HCT116 (cell line): ENCODE measurements at regions not wholly inside any gene's neighbourhood (a gene's known extent, or its start where the extent isn't known, plus 50 kb on each side); places are given as distances from the start of the nearest gene placed in this dataset.

Source experiments
- ATAC-seq: fragments of 200-7000 bp; cut with Tn5 transposase; 2 replicates; pipeline ENCODE4 v1.9.1; 2020; ENCODE audit warnings: mild to moderate bottlenecking, moderate library complexity
- BruUV-seq: library from RNA; stranded (reverse); fragments of 400-500 nt; replicated peaks from 2 replicates; lab custom pipeline; 2021; lab: Mats Ljungman, UMichigan
- CTCF ChIA-PET: fragments of 300-600 bp; sonication (Branson Sonifier 250); formaldehyde crosslinking; loops from one replicate; lab custom pipeline; 2021; ENCODE audit warnings: antibody characterized with exemption; lab: Charles Lee
- POLR2A ChIA-PET: fragments of 300-600, 350-600 bp; sonication (Branson Sonifier 250); formaldehyde crosslinking; loops from one replicate; lab custom pipeline; 2021; ENCODE audit warnings: antibody characterized with exemption; lab: Charles Lee
- RAD21 ChIA-PET, 2 experiments: fragments of 300-600 bp; sonication (Branson Sonifier 250); formaldehyde crosslinking; loops; one replicate each; lab custom pipeline; 2023; ENCODE audit warnings: low total read pairs in 2 of 2; ENCODE audit not compliant: uncharacterized antibody in 2 of 2, unreplicated experiment in 2 of 2, low non-redundant PET in 1 of 2; lab: Charles Lee
- DNase-seq: peaks from one replicate; pipeline ENCODE4 v3.0.0-alpha.2; 2010; ENCODE audit warnings: low read depth, low spot score
- H2AFZ ChIP-seq: fragments of 200-600 bp; shearing (Covaris generic), sonication (generic); 2 replicates; pipeline ENCODE4 v1.6.1; 2017; ENCODE audit warnings: low read depth, mixed run types, mixed read lengths, antibody characterized with exemption, low read length; ENCODE audit not compliant: poor library complexity, severe bottlenecking
- H3K27ac ChIP-seq: 2 replicates; pipeline ENCODE4 v1.5.1; 2012; ENCODE audit warnings: low read depth, low read length
- H3K27me3 ChIP-seq: fragments of 200-600 bp; sonication (generic); 2 replicates; pipeline ENCODE4 v1.6.1; 2016; ENCODE audit warnings: mixed run types, low read length, mixed read lengths; ENCODE audit not compliant: insufficient read depth
- H3K36me3 ChIP-seq, 2 experiments: fragments of 200-500 bp in 1 of 2; fragments of 200-600 bp in 1 of 2; sonication (Bioruptor generic) in 1 of 2; sonication (generic) in 1 of 2; 2 replicates each; pipeline versions ENCODE4 v1.5.1 to v1.6.1; 2014 to 2016; ENCODE audit warnings: low read length in 2 of 2, inconsistent platforms in 1 of 2, mixed read lengths in 1 of 2, mixed run types in 1 of 2; ENCODE audit not compliant: insufficient read depth in 2 of 2, control insufficient read depth in 1 of 2
- H3K4me1 ChIP-seq, 2 experiments: fragments of 200-600 bp in 1 of 2; sonication (generic) in 1 of 2; 2 replicates each; pipeline versions ENCODE4 v1.5.1 to v1.6.1; 2012 to 2017; ENCODE audit warnings: low read length in 2 of 2, inconsistent platforms in 1 of 2, mild to moderate bottlenecking in 1 of 2, mixed read lengths in 1 of 2, mixed run types in 1 of 2, moderate library complexity in 1 of 2; ENCODE audit not compliant: insufficient read depth in 2 of 2, control insufficient read depth in 1 of 2
- H3K4me2 ChIP-seq: fragments of 200-600 bp; sonication (generic); 2 replicates; pipeline ENCODE4 v1.6.1; 2017; ENCODE audit warnings: mixed run types, low read length, mixed read lengths
- H3K4me3 ChIP-seq, 2 experiments: fragments of 200-600 bp in 1 of 2; sonication (generic) in 1 of 2; replicated peaks in 1 of 2; 2 replicates each; pipeline ENCODE4 v1.5.1; 2011 to 2016; ENCODE audit warnings: low read length in 2 of 2, control low read depth in 1 of 2, low read depth in 1 of 2, mild to moderate bottlenecking in 1 of 2, mixed read lengths in 1 of 2, mixed run types in 1 of 2
- H3K79me2 ChIP-seq: fragments of 200-600 bp; sonication (generic); 2 replicates; pipeline ENCODE4 v1.6.1; 2017; ENCODE audit warnings: mild to moderate bottlenecking, mixed run types, low read length, moderate library complexity, mixed read lengths; ENCODE audit not compliant: insufficient read depth
- H3K9ac ChIP-seq: fragments of 200-600 bp; sonication (generic); 2 replicates; pipeline ENCODE4 v1.6.1; 2016; ENCODE audit warnings: low read length, mixed read lengths
- H3K9me2 ChIP-seq: fragments of 200-600 bp; sonication (generic), shearing (Covaris generic); 2 replicates; pipeline ENCODE4 v1.6.1; 2017; ENCODE audit warnings: mixed run types, mild to moderate bottlenecking, moderate library complexity; ENCODE audit not compliant: insufficient read depth
- H3K9me3 ChIP-seq, 2 experiments: fragments of 200-500 bp in 1 of 2; fragments of 200-600 bp in 1 of 2; sonication (Bioruptor generic) in 1 of 2; sonication (generic) in 1 of 2; 2 replicates each; pipeline ENCODE4 v1.6.1; 2014 to 2017; ENCODE audit warnings: low read length in 2 of 2, mixed read lengths in 2 of 2, inconsistent platforms in 1 of 2, low read depth in 1 of 2, mild to moderate bottlenecking in 1 of 2, mixed run types in 1 of 2, moderate library complexity in 1 of 2; ENCODE audit not compliant: control insufficient read depth in 1 of 2, insufficient read depth in 1 of 2
- H4K20me1 ChIP-seq: fragments of 200-600 bp; sonication (generic), shearing (Covaris generic); 2 replicates; pipeline ENCODE4 v1.6.1; 2017; ENCODE audit warnings: mixed run types, mild to moderate bottlenecking, moderate library complexity; ENCODE audit not compliant: insufficient read depth
- CBX3 ChIP-seq: IDR thresholded peaks from 2 replicates; pipeline ENCODE4 v1.6.1; 2012; ENCODE audit warnings: low read depth
- CEBPB ChIP-seq: IDR thresholded peaks from 2 replicates; pipeline ENCODE4 v1.6.1; 2012; ENCODE audit warnings: low read depth
- EGR1 ChIP-seq: IDR thresholded peaks from 2 replicates; pipeline ENCODE4 v1.6.1; 2012; ENCODE audit warnings: low read depth
- ELF1 ChIP-seq: IDR thresholded peaks from 2 replicates; pipeline ENCODE4 v1.6.1; 2012; ENCODE audit warnings: low read depth, borderline replicate concordance
- EZH2 ChIP-seq: fragments of 200-600 bp; sonication (generic); IDR thresholded peaks from 2 replicates; pipeline ENCODE4 v1.6.1; 2017; ENCODE audit warnings: antibody characterized with exemption, mixed run types
- EZH2phosphoT487 ChIP-seq: fragments of 200-600 bp; IDR thresholded peaks from 2 replicates; pipeline ENCODE4 v1.6.1; 2018; ENCODE audit warnings: antibody characterized with exemption, borderline replicate concordance
- FOSL1 ChIP-seq: IDR thresholded peaks from 2 replicates; pipeline ENCODE4 v1.6.1; 2012; ENCODE audit warnings: low read depth
- POLR2A ChIP-seq: IDR thresholded peaks from 2 replicates; pipeline ENCODE4 v1.7.0; 2011; ENCODE audit warnings: borderline replicate concordance; ENCODE audit not compliant: insufficient read depth, insufficient read length; ENCODE audit errors: extremely low read depth
- POLR2AphosphoS5 ChIP-seq: IDR thresholded peaks from 2 replicates; pipeline ENCODE4 v1.6.1; 2011; ENCODE audit warnings: mild to moderate bottlenecking, low read depth, low read length, moderate library complexity
- RAD21 ChIP-seq: IDR thresholded peaks from 2 replicates; pipeline ENCODE4 v1.6.1; 2012; ENCODE audit warnings: low read depth, mild to moderate bottlenecking
- SIN3A ChIP-seq: IDR thresholded peaks from 2 replicates; pipeline ENCODE4 v1.6.1; 2012; ENCODE audit warnings: low read depth
- SP1 ChIP-seq: IDR thresholded peaks from 2 replicates; pipeline ENCODE4 v1.6.1; 2012; ENCODE audit warnings: low read depth
- SRF ChIP-seq: IDR thresholded peaks from 2 replicates; pipeline ENCODE4 v1.6.1; 2012; ENCODE audit warnings: low read depth
- ZBTB33 ChIP-seq: IDR thresholded peaks from 2 replicates; pipeline ENCODE4 v1.6.1; 2011; ENCODE audit warnings: mild to moderate bottlenecking, low read length, moderate library complexity; ENCODE audit not compliant: insufficient replicate concordance; ENCODE audit errors: extremely low read depth
- intact Hi-C: fragments of 100-400 bp; cut with micrococcal nuclease; formaldehyde crosslinking; loops from 2 replicates; pipeline ENCODE4 v1.10.0; 2022
- TF ChIP-seq, protein P1 (sequence below), 3 experiments: fragments of 200-600 bp in 1 of 3; sonication (generic) in 1 of 3; IDR thresholded peaks in 2 of 3; conservative IDR thresholded peaks in 1 of 3; 2 replicates each; pipeline ENCODE4 v1.5.1; 2012 to 2017; ENCODE audit warnings: low read depth in 2 of 3, low read length in 2 of 3, antibody characterized with exemption in 1 of 3, borderline replicate concordance in 1 of 3, control low read depth in 1 of 3, mild to moderate bottlenecking in 1 of 3, mixed read lengths in 1 of 3, mixed run types in 1 of 3, moderate library complexity in 1 of 3; ENCODE audit not compliant: insufficient read depth in 1 of 3

- Histone ChIP-seq H3K9ac (no peak overlapping the region), H3K36me3 (no peaks in the 10 kb centered on the region), H3K27me3 (no peaks in the 10 kb centered on the region), H3K9me3 (no peaks in the 10 kb centered on the region), H3K4me2 (no peak overlapping the region), H3K4me3 (no peak overlapping the region), H3K79me2 (no peaks in the 10 kb centered on the region), H3K9me2 (no peaks in the 10 kb centered on the region), H2AFZ (no peak overlapping the region)
- CTCF ChIA-PET, result no interaction called here
- no peak for ATAC-seq
- no peak for DNase-seq
- POLR2A ChIA-PET, result no interaction called here
- intact Hi-C loops, result no loop called here
- BruUV-seq, result no TSS peak
- no peak for TF ChIP-seq ZBTB33
- no peak for TF ChIP-seq POLR2A
- no peak for TF ChIP-seq EGR1
- no peak for TF ChIP-seq CEBPB
- TF ChIP-seq SRF, result no peak
- TF ChIP-seq FOSL1, result no peak
- no peak for TF ChIP-seq EZH2
- no peak for TF ChIP-seq SP1
- no peak for TF ChIP-seq POLR2AphosphoS5
- TF ChIP-seq, all 23 proteins: peak for 0
- RAD21 ChIA-PET, result no interaction called here
- Histone ChIP-seq H3K27ac (no peak overlapping the region), H4K20me1 (no peaks in the 10 kb centered on the region), H3K4me1 (no peaks in the 10 kb centered on the region)
Measured at GRCh38 chr1:55634516-55634915, 419.4 kb upstream of the USP24 start.

DNA sequence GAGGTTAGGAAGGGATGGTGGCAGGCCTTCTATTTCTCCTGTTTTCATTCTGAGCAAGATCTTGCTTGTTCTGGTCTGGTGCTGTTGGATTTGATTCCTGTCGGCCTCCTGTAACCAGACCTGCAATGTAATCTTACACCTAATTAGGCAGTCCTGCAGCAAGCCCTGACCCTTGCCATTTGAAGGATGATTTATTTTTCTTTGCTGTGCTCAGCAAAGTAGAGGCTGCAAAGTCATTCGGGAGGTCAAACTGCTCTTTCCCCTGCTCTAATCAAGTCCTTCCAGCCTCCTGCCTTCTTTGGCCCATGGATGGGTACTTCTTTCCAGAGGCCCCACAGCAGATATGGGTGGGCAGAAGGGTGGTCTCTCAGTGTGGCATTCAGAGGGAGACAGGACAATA lies 417.7 kb upstream of the USP24 start:
- Histone ChIP-seq H2AFZ (no peak overlapping the region), H3K4me3 (no peak overlapping the region), H3K4me2 (no peak overlapping the region)

More for the DNA sequence above, 417.7 kb upstream of the USP24 start:
- Histone ChIP-seq H3K27me3 (no peaks in the 10 kb centered on the region), H3K9me3 (no peaks in the 10 kb centered on the region), H3K79me2 (no peaks in the 10 kb centered on the region), H3K9ac (no peak overlapping the region), H3K4me1 (no peaks in the 10 kb centered on the region), H3K27ac (no peak overlapping the region), H4K20me1 (no peaks in the 10 kb centered on the region), H3K36me3 (no peaks in the 10 kb centered on the region), H3K9me2 (no peaks in the 10 kb centered on the region)
- DNase-seq (no peak), ATAC-seq (no peak)
- ChIA-PET RAD21 (interaction anchor here in 1 of 2 experiments (0.6 kb wide), 1 partner anchor 366 kb away, joined by 5 read pairs; no protein-coding TSS in a partner anchor), POLR2A (no interaction called here)
- intact Hi-C loops, result no loop called here
- no TSS peak for BruUV-seq
- TF ChIP-seq CBX3 (no peak), POLR2A (no peak), RAD21 (no peak), ZBTB33 (no peak), FOSL1 (no peak), SIN3A (no peak), ELF1 (no peak), EZH2phosphoT487 (no peak), EGR1 (no peak), CEBPB (no peak)
- TF ChIP-seq, protein P1, sequence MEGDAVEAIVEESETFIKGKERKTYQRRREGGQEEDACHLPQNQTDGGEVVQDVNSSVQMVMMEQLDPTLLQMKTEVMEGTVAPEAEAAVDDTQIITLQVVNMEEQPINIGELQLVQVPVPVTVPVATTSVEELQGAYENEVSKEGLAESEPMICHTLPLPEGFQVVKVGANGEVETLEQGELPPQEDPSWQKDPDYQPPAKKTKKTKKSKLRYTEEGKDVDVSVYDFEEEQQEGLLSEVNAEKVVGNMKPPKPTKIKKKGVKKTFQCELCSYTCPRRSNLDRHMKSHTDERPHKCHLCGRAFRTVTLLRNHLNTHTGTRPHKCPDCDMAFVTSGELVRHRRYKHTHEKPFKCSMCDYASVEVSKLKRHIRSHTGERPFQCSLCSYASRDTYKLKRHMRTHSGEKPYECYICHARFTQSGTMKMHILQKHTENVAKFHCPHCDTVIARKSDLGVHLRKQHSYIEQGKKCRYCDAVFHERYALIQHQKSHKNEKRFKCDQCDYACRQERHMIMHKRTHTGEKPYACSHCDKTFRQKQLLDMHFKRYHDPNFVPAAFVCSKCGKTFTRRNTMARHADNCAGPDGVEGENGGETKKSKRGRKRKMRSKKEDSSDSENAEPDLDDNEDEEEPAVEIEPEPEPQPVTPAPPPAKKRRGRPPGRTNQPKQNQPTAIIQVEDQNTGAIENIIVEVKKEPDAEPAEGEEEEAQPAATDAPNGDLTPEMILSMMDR (IDR thresholded peaks at IDR 0.05 in 2 of 3, conservative IDR thresholded peaks at IDR 0.05 in 1 of 3; ENCODE audit: borderline replicate concordance in 1 of 3, insufficient read depth in 1 of 3, low read depth in 2 of 3, low read length in 2 of 3), result no peak
- TF ChIP-seq, all 23 proteins: peak for 0
- CTCF ChIA-PET, result no interaction called here
